Breast epithelium (tissue), 3 donors: ENCODE measurements at regions not wholly inside any gene's neighbourhood (a gene's known extent, or its start where the extent isn't known, plus 50 kb on each side); places are given as distances from the start of the nearest gene placed in this dataset.

ENCODE experiments used
- CTCF ChIP-seq, 3 donors: fragments of 450-650 bp; IDR thresholded peaks; one replicate each; pipeline ENCODE4 v1.5.1; 2016 to 2017; ENCODE audit warnings: antibody characterized with exemption in 3 of 3, mild to moderate bottlenecking in 3 of 3, moderate library complexity in 3 of 3
- POLR2A ChIP-seq: fragments of 450-650 bp; IDR thresholded peaks from one replicate; pipeline ENCODE4 v1.6.1; 2016; ENCODE audit warnings: antibody characterized with exemption, mild to moderate bottlenecking, moderate library complexity

DNA sequence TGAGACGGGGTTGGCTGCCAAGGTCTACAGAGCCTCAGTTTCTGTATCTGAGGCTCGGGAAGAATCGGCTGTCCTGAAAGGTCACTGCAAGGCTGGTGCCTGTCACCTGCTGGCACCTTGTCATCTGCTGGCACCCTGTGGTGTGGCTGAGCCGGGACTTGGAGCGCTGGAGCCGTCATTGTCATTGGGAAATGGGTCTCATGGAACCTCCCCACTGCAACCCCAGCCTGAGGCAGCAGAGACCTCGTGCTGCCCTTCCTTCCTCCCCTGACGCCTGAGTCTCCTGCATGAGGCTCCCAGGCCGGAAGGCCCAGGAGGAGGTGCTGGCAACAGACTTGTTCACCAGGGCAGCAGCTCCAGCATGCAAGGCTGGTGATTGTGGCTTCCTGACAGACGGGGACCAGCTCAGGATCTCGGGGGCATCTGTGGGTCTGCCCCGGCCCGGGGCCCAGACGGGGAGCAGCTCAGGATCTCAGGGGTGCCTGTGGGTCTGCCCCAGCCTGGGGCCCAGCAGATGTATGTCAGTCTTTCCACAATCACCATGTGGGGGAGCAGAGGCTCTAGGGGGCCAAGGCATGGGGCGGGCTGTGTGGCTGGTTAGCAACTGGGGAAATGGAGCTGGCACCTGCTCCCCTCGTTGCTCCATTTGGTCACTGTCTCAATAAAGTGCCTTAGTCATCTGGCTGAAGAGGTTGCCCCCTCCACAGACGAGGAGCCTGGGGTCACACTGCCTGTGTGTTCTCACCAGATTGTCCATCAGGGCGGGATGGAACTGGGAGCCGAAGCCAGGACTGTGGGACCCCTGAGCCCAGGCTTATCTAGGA lies 668.7 kb downstream of the BRD1 start:
- no peak for TF ChIP-seq CTCF (IDR thresholded peaks at IDR 0.05)
- TF ChIP-seq POLR2A = no peak
